Panc1 (cell line): ENCODE measurements at regions not wholly inside any gene's neighbourhood (a gene's known extent, or its start where the extent isn't known, plus 50 kb on each side); places are given as distances from the start of the nearest gene placed in this dataset.

Experiments
- POLR2AphosphoS5 ChIP-seq: IDR thresholded peaks from 2 replicates; pipeline ENCODE4 v1.6.1; 2012; ENCODE audit warnings: mild to moderate bottlenecking, low read depth, low read length, moderate library complexity
- SIN3A ChIP-seq: IDR thresholded peaks from 2 replicates; pipeline ENCODE4 v1.6.1; 2012; ENCODE audit warnings: low read depth, mild to moderate bottlenecking, low read length, moderate library complexity, borderline replicate concordance; ENCODE audit not compliant: insufficient read depth
- TCF7L2 ChIP-seq: IDR thresholded peaks from 2 replicates; pipeline ENCODE4 v1.6.1; 2011; ENCODE audit warnings: mild to moderate bottlenecking, low read depth, low read length, inconsistent platforms
- TF ChIP-seq, protein P1 (sequence below): fragments of 450-650 bp; IDR thresholded peaks from 2 replicates; pipeline ENCODE4 v1.5.1; 2017; ENCODE audit warnings: mild to moderate bottlenecking

DNA sequence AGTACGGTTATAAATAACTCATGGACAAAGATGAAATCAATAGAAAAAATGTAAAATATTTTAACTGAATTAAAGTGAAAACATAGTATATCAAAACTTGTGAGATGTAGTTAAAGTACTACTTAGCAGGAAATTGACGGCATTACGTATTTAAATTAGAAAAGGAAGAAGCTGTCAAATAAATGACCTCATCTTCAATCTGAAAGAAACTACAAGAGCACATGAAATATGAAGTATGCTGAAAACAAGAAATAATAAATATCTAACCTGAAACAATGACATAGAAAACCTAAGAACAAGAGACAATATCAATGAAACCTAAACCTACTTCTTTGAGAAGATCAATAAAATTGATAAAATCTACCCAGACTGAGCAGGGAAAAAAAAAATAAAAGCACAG, 122.2 kb upstream of the PDE4B start:
- TF ChIP-seq SIN3A, result no peak
- TF ChIP-seq, protein P1, sequence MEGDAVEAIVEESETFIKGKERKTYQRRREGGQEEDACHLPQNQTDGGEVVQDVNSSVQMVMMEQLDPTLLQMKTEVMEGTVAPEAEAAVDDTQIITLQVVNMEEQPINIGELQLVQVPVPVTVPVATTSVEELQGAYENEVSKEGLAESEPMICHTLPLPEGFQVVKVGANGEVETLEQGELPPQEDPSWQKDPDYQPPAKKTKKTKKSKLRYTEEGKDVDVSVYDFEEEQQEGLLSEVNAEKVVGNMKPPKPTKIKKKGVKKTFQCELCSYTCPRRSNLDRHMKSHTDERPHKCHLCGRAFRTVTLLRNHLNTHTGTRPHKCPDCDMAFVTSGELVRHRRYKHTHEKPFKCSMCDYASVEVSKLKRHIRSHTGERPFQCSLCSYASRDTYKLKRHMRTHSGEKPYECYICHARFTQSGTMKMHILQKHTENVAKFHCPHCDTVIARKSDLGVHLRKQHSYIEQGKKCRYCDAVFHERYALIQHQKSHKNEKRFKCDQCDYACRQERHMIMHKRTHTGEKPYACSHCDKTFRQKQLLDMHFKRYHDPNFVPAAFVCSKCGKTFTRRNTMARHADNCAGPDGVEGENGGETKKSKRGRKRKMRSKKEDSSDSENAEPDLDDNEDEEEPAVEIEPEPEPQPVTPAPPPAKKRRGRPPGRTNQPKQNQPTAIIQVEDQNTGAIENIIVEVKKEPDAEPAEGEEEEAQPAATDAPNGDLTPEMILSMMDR, result no peak
- no peak for TF ChIP-seq POLR2AphosphoS5
- no peak for TF ChIP-seq TCF7L2
